K562 (cell line): ENCODE measurements at regions not wholly inside any gene's neighbourhood (a gene's known extent, or its start where the extent isn't known, plus 50 kb on each side); places are given as distances from the start of the nearest gene placed in this dataset.

Source experiments
- ARID3A ChIP-seq: IDR thresholded peaks from 2 replicates; pipeline ENCODE4 v1.6.1; 2012; ENCODE audit warnings: low read depth, low read length, improper control_type of control experiment, borderline replicate concordance
- CTCF ChIP-seq, 3 experiments: IDR thresholded peaks in 2 of 3; conservative IDR thresholded peaks in 1 of 3; 2 replicates each; pipeline ENCODE4 v1.5.1; 2011 to 2012; ENCODE audit warnings: low read length in 3 of 3, mild to moderate bottlenecking in 3 of 3, control low read depth in 2 of 3, improper control_type of control experiment in 1 of 3, inconsistent platforms in 1 of 3, low read depth in 1 of 3, mixed read lengths in 1 of 3, moderate library complexity in 1 of 3; ENCODE audit not compliant: insufficient read depth in 2 of 3
- HOMEZ ChIP-seq: fragments of 250-450 bp; sonication (Bioruptor Pico); IDR thresholded peaks from 2 replicates; pipeline ENCODE4 v1.4.0; 2020; ENCODE audit warnings: mild to moderate bottlenecking, moderate library complexity
- POLR2A ChIP-seq: fragments of 450-650 bp; conservative IDR thresholded peaks from 2 replicates; pipeline ENCODE4 v1.6.1; 2016
- RBM25 ChIP-seq: fragments of 200-400 bp; formaldehyde crosslinking; IDR thresholded peaks from 2 replicates; pipeline ENCODE4 v1.6.1; 2018; ENCODE audit warnings: low read length, low read depth, moderate library complexity; ENCODE audit not compliant: severe bottlenecking
- SAFB2 ChIP-seq: fragments of 200-400 bp; formaldehyde crosslinking; IDR thresholded peaks from 2 replicates; pipeline ENCODE4 v1.6.1; 2018; ENCODE audit warnings: borderline replicate concordance, low read length, low read depth, moderate library complexity; ENCODE audit not compliant: severe bottlenecking
- SIN3A ChIP-seq, 2 experiments: fragments of 150-350 bp in 1 of 2; IDR thresholded peaks; 2 replicates each; pipeline ENCODE4 v1.6.1; 2011 to 2016; ENCODE audit warnings: borderline replicate concordance in 2 of 2, low read depth in 2 of 2, low read length in 2 of 2, mild to moderate bottlenecking in 2 of 2, moderate library complexity in 2 of 2; ENCODE audit not compliant: control insufficient read depth in 1 of 2
- TSC22D4 ChIP-seq: fragments of 450-650 bp; IDR thresholded peaks from 2 replicates; pipeline ENCODE4 v1.6.1; 2016; ENCODE audit warnings: missing genetic modification characterization, missing biosample characterization, control low read depth
- ZHX1 ChIP-seq: fragments of 150-350 bp; conservative IDR thresholded peaks from 2 replicates; pipeline ENCODE4 v1.6.1; 2014; ENCODE audit warnings: low read length
- ZNF551 ChIP-seq: fragments of 250-450 bp; sonication (Bioruptor Pico); IDR thresholded peaks from 2 replicates; pipeline ENCODE4 v1.5.0; 2021; ENCODE audit warnings: mild to moderate bottlenecking, moderate library complexity

DNA sequence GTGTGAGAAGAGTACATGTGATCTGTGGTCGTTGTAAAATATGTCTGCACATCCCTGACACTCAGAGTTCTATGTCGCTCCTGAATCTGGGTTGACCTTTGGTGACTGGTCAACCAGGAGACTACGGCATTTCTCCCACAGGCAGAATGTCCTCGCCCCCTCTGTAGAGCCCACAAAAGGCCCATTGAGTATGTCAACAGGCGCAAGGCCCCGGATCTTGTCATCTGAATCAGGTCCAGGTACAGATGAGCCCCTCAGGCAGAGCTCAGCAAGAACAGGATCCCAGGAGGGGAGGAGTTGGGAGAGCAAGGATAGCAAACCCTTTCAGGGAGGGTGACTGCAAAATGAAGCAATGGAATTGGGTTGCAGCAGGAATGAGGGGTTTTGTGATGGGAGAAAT is 126.5 kb downstream of the MATN1 start:
- no peak for TF ChIP-seq SAFB2
- no peak for TF ChIP-seq ZNF551 (CRISPR knock-in tag)
- no peak for TF ChIP-seq TSC22D4
- TF ChIP-seq SIN3A (IDR thresholded peaks at IDR 0.05; ENCODE audit: borderline replicate concordance in 2 of 2, control insufficient read depth in 1 of 2, low read depth in 2 of 2, low read length in 2 of 2), result no peak
- TF ChIP-seq HOMEZ (CRISPR knock-in tag), result no peak
- no peak for TF ChIP-seq ARID3A
- TF ChIP-seq ZHX1, result no peak
- TF ChIP-seq CTCF (IDR thresholded peaks at IDR 0.05 in 2 of 3, conservative IDR thresholded peaks at IDR 0.05 in 1 of 3; ENCODE audit: insufficient read depth in 2 of 3, low read depth in 1 of 3, low read length in 3 of 3), result no peak
- no peak for TF ChIP-seq RBM25
- TF ChIP-seq POLR2A, result no peak
